HUES48 (cell line): ENCODE measurements at regions not wholly inside any gene's neighbourhood (a gene's known extent, or its start where the extent isn't known, plus 50 kb on each side); places are given as distances from the start of the nearest gene placed in this dataset.

Experiments
- H3K27ac ChIP-seq: one replicate; pipeline ENCODE4 v1.7.0; 2013; ENCODE audit warnings: low read depth, low read length, inconsistent platforms
- H3K27me3 ChIP-seq: 2 replicates; pipeline ENCODE4 v1.6.1; 2013; ENCODE audit warnings: mild to moderate bottlenecking, low read length; ENCODE audit not compliant: control insufficient read depth, insufficient read depth
- H3K36me3 ChIP-seq: 2 replicates; pipeline ENCODE4 v1.6.1; 2013; ENCODE audit warnings: low read length; ENCODE audit not compliant: control insufficient read depth, insufficient read depth
- H3K4me1 ChIP-seq: 2 replicates; pipeline ENCODE4 v1.6.1; 2013; ENCODE audit warnings: mild to moderate bottlenecking, low read length; ENCODE audit not compliant: control insufficient read depth, insufficient read depth
- H3K4me3 ChIP-seq: 2 replicates; pipeline ENCODE4 v1.5.1; 2013; ENCODE audit warnings: mild to moderate bottlenecking, low read depth, low read length
- H3K9ac ChIP-seq: 2 replicates; pipeline ENCODE4 v1.6.1; 2013; ENCODE audit warnings: mild to moderate bottlenecking, low read depth, low read length, moderate library complexity
- H3K9me3 ChIP-seq: 2 replicates; pipeline ENCODE4 v1.6.1; 2013; ENCODE audit warnings: low read length; ENCODE audit not compliant: control insufficient read depth, insufficient read depth

DNA sequence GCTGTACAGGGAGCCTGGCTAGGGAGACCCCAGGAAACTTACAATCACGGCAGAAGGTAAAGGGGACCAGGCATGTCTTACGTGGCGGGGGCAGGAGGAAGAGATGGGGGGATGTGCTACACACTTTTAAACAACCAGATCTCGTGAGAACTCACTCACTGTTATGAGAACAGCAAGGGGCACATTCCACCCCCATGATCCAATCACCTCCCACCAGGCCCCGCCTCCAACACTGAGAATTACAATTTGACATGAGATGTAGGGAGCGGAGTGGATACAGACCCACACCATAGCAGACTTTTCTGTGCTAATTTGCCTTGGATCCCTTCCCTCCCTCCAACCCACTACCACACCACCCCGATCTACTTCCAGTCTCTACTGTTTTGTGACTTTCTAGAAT lies 106.7 kb upstream of the PEG3 start:
- Histone ChIP-seq H3K9me3 (peaks cover 79% of the 10 kb centered on the region), H3K27me3 (no peaks in the 10 kb centered on the region)

DNA sequence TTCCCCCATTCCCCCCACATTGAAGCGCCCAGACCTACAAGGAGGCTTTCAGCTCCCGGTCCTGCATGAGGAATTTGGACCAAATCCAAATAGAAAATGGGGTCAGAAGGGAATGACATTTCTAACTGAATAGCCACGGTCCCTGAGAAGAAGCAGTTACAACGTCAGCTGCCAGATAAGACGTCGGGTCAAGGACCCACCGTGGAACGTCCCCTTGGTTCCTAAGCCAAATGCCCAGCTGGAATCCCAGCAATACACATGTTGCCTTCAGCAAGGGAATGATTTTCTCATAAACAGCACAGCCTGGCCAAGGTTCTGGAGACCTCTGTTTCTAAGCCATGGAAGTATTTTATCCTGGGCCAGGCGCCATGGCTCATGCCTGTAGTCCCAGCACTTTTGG lies 109.1 kb upstream of the PEG3 start:
- no peak overlapping the region for H3K9ac ChIP-seq
- H3K27me3 ChIP-seq, result no peaks in the 10 kb centered on the region
- H3K36me3 ChIP-seq, result no peaks in the 10 kb centered on the region
- no peak overlapping the region for H3K27ac ChIP-seq
- H3K9me3 ChIP-seq, result peaks cover 89% of the 10 kb centered on the region
- H3K4me3 ChIP-seq, result no peak overlapping the region; the same call in 1 of the 2 replicates
- no peaks in the 10 kb centered on the region for H3K4me1 ChIP-seq

More for the DNA sequence above, 106.7 kb upstream of the PEG3 start:
- Histone ChIP-seq H3K4me1 (no peaks in the 10 kb centered on the region), H3K4me3 (no peak overlapping the region), H3K9ac (no peak overlapping the region), H3K36me3 (no peaks in the 10 kb centered on the region), H3K27ac (no peak overlapping the region)

DNA sequence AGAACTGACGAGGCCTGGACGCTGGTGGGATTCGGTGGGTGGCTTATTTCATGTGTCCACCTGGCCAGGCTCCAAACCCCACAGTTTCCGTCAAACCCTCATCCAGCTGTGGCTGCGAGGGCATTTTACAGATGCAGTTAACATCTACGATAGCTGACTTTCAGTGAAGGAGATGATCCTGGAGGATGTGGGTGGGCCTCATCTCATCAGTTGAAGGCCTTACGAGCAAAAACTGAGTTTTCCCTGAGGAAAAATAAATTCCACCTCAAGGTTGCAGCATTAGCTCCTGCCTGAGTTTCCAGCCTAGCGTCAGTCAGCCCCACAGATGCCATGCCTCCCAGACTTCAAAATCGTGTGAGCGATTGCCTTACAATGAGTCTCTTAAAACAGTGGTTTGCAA lies 111.1 kb upstream of the PEG3 start:
- H3K9ac ChIP-seq, result no peak overlapping the region
- H3K4me1 ChIP-seq, result no peaks in the 10 kb centered on the region
- no peak overlapping the region for H3K27ac ChIP-seq
- no peaks in the 10 kb centered on the region for H3K27me3 ChIP-seq
- H3K9me3 ChIP-seq, result peaks cover 88% of the 10 kb centered on the region
- no peak overlapping the region for H3K4me3 ChIP-seq
- no peaks in the 10 kb centered on the region for H3K36me3 ChIP-seq

DNA sequence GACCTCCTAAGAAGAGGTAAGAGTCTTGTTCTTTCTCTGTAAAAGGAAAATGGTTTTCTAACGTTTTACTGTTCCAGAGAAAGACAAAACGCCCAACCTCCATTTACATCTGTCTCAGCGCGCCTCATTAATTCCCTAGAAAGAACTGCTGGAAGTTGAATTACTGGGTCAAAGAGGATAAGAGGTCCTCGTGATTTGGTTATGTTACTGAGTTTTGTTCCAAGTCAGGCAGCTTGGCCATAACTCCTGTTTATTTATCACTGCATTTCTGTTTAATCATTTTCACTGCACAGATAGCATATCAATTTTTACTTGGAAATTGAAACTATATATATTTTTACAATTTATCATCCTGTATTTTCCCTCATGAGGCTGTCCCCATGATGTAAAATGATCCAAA lies 112.9 kb upstream of the PEG3 start:
- Histone ChIP-seq H3K9ac (no peak overlapping the region), H3K4me3 (no peak overlapping the region; the same call in 1 of the 2 replicates), H3K27ac (no peak overlapping the region), H3K36me3 (no peaks in the 10 kb centered on the region), H3K9me3 (peaks cover 89% of the 10 kb centered on the region), H3K4me1 (no peaks in the 10 kb centered on the region), H3K27me3 (no peaks in the 10 kb centered on the region)

DNA sequence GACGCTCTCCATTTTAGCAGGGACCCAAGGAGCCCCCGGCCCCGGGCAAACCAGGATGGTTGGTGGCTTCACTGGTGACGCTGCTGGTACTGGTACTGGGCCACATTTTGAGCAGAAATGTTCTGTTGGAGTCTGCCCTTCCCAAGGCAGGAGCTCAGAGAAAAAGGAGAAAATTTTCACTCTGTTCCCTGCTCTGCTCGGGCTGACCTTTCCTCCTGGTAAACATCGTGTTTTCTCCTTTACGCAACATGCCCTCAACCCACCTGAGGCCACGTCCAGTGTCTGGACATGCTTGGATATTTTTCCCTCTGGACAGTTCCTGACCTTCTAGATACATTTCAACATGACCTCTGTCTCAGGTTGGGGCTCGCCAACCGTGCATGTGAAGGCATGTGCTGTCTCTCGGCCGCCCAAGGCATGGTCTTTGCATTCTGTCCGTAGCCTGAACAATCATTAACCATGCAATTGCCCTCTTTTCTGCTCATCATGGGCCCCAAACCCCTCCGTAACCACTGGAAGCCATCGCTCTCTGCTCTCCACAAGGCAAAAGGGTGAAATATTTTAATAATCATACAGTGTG lies 115.2 kb upstream of the PEG3 start:
- Histone ChIP-seq H3K9me3 (peaks cover 89% of the 10 kb centered on the region), H3K27ac (no peak overlapping the region), H3K27me3 (no peaks in the 10 kb centered on the region)

DNA sequence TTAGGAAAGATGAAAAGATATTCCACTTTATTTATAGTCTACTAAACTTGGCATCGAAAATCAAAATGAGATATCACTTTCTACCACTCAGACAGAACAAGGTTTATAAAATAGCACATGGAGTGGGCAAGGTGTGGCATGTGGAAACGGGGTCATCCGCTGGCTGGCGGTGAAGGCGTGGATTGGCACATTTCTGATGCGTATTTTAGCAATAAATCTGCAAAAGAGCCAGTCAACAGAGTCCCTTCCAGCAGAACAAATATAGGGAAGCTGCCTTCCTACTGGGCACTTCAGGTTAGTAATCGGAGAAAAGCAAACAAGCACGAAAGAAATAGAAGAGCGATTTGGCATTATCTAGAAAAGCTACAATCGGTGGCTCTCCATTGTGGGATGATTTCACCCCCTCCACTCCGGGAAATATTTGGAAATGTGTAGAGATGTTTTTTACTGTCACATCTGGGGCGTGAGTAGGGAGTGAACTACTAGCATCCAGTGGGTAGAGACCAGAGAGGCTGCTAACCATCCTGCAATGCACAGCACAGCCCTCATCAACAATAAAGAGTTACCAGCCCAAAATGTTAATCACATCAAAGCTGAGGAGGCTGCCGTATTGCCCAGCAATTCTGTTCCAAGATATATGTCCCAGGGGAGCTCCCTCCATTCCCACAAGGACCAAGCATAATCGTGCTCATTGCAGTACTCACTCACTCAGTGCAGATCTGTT lies 116.1 kb upstream of the PEG3 start:
- H3K9ac ChIP-seq, result no peak overlapping the region
- H3K36me3 ChIP-seq, result no peaks in the 10 kb centered on the region
- H3K9me3 ChIP-seq, result peaks cover 84% of the 10 kb centered on the region
- H3K4me3 ChIP-seq, result no peak overlapping the region; the same call in 1 of the 2 replicates
- no peaks in the 10 kb centered on the region for H3K4me1 ChIP-seq
- H3K27ac ChIP-seq, result no peak overlapping the region
- H3K27me3 ChIP-seq, result no peaks in the 10 kb centered on the region

More for the DNA sequence above, 115.2 kb upstream of the PEG3 start:
- Histone ChIP-seq H3K36me3 (no peaks in the 10 kb centered on the region), H3K9ac (no peak overlapping the region), H3K4me1 (no peaks in the 10 kb centered on the region), H3K4me3 (no peak overlapping the region)

DNA sequence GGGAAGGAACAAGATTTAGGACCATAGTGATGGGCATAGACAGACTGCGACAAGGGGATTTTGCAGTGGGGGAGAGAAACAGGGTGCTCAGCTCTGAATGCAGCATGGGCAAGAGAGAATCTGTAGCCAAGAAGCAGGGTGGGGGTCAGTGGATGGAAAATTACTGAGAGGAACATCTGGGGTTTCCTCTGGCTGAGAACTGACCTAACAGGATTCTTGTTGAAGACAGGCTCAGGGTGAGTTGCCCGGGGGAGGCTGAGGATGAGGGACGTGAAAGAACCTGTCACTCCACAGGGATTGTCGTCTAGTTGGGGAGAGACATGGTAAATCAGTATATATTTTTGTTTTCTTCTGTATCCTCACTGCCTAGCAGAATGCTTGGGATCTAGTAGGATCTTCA lies 118.7 kb upstream of the PEG3 start:
- Histone ChIP-seq H3K4me3 (no peak overlapping the region), H3K36me3 (no peaks in the 10 kb centered on the region), H3K9ac (no peak overlapping the region), H3K4me1 (no peaks in the 10 kb centered on the region), H3K27me3 (no peaks in the 10 kb centered on the region), H3K9me3 (peaks cover 82% of the 10 kb centered on the region), H3K27ac (no peak overlapping the region)

DNA sequence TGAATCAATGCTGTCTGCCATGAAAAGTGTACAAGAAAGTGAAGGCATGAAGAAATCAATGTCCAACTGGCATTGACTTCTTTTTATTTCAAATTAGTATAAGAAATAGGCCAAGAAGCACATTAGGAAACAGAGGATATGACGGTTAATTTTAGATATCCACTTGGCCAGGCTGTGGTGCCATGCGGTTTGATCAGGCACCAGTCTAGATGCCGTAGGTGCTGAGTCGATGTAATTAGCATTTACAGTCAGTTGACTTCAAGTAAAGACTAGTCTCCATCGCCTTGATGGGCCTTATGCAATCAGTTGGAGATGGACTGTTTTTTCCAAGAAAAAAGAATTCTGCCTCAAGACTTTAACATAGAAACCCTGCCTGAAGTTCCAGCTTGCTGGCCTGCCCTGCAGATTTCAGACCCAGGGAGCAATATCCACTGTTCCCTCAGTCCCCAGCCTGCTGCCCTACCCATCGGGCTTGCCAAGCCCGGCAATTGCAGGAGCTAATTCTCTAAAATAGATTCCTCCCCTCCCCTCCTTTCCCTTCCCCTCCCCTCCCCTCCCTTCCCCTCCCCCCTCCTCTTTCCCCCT lies 120.5 kb upstream of the PEG3 start:
- Histone ChIP-seq H3K36me3 (no peaks in the 10 kb centered on the region), H3K4me3 (no peak overlapping the region), H3K4me1 (no peaks in the 10 kb centered on the region), H3K9ac (no peak overlapping the region), H3K9me3 (peaks cover 82% of the 10 kb centered on the region), H3K27ac (no peak overlapping the region), H3K27me3 (no peaks in the 10 kb centered on the region)

DNA sequence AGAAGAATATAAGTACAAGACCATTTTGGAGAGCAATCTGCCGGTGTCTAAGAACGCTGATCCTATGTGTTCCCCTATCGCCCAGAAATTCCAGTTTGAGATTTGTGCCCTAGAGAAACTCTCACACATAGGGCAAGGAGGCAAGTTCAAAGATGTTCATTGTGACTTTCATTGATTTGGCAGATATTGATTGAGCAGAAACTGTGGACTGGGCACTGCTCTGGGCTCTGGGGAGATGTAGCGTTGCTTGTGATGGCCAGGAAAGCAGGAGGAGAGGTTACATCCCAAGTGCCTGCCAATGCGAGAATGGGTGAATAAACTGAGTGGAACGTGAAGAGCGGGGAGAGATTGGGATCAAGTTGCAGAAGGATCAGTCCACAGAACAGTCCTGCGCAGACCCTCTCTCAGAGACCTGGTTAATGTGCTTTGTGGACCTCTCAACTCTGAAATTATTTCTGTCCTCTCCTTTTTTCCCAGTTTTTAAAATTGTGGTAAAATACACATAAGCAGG lies 123.9 kb upstream of the PEG3 start:
- H3K4me3 ChIP-seq, result no peak overlapping the region
- H3K27ac ChIP-seq, result no peak overlapping the region
- peaks cover 80% of the 10 kb centered on the region for H3K9me3 ChIP-seq
- H3K9ac ChIP-seq, result no peak overlapping the region
- no peaks in the 10 kb centered on the region for H3K4me1 ChIP-seq
- H3K36me3 ChIP-seq, result no peaks in the 10 kb centered on the region
- no peaks in the 10 kb centered on the region for H3K27me3 ChIP-seq

DNA sequence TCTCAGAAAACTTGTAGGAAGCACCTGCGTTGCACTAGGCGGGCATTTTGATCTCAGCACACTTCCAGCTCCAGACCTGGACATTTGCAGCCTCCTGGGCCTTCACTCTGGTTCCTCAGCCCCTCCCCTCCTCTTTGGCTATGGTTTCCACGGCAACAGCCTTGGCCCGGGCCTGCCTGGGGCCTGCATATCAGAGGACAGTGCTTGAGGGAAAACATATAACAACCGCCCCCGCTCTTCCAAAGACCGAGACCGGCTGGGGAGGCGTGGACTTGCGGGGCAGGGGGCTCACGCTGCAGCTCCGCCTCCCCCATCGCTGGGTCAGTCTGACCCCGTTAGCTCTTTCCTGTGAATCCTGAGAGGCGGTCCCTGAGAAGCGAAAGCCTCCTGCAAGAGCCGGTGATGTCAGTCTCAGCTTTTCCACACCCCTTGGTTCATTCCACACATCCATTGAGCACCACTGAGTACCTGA lies 125.7 kb upstream of the PEG3 start:
- H3K27ac ChIP-seq, result no peak overlapping the region
- H3K36me3 ChIP-seq, result no peaks in the 10 kb centered on the region
- H3K4me1 ChIP-seq, result no peaks in the 10 kb centered on the region
- no peaks in the 10 kb centered on the region for H3K27me3 ChIP-seq
- H3K9ac ChIP-seq, result no peak overlapping the region
- no peak overlapping the region for H3K4me3 ChIP-seq
- peaks cover 88% of the 10 kb centered on the region for H3K9me3 ChIP-seq

DNA sequence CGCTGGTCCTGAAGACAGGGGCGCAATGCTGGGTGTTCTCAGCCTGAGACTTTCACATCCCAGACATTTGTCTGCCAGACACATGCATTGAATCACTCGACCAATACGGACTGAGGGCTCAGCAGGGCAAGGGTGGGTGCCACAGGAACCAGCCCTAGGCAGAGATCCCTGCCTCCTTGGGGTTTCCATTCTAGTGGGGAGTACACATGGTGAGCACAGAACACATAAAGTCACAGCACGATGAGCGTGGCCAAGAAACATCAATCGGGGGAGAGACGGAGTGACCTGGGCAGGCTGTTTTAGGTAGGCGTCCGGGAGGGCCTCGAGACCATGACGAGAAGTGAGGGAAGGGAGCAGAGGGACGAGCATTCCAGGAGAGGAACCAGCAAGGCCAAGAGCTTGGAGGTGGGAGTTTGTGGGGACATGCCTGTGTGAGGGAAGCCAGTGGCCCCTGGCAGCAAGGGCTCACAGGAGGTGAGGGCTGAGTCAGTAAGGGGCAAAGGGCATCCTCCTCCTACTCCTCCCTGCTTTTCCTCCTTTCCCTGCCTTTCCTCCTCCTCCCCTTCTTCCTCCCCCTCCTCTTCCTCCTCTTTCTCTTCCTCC lies 126.3 kb upstream of the PEG3 start:
- Histone ChIP-seq H3K4me3 (no peak overlapping the region), H3K27ac (no peak overlapping the region), H3K4me1 (no peaks in the 10 kb centered on the region), H3K9me3 (peaks cover 90% of the 10 kb centered on the region), H3K36me3 (no peaks in the 10 kb centered on the region), H3K27me3 (no peaks in the 10 kb centered on the region), H3K9ac (no peak overlapping the region)
